DMS114 treated with DMSO at 0.1 percent for 48 hours (cell line): ENCODE measurements at regions not wholly inside any gene's neighbourhood (a gene's known extent, or its start where the extent isn't known, plus 50 kb on each side); places are given as distances from the start of the nearest gene placed in this dataset.

Experiments
- DNase-seq: peaks from one replicate; lab custom pipeline; 2025; ENCODE audit not compliant: unreplicated experiment; lab: John Stamatoyannopoulos, UW

DNA sequence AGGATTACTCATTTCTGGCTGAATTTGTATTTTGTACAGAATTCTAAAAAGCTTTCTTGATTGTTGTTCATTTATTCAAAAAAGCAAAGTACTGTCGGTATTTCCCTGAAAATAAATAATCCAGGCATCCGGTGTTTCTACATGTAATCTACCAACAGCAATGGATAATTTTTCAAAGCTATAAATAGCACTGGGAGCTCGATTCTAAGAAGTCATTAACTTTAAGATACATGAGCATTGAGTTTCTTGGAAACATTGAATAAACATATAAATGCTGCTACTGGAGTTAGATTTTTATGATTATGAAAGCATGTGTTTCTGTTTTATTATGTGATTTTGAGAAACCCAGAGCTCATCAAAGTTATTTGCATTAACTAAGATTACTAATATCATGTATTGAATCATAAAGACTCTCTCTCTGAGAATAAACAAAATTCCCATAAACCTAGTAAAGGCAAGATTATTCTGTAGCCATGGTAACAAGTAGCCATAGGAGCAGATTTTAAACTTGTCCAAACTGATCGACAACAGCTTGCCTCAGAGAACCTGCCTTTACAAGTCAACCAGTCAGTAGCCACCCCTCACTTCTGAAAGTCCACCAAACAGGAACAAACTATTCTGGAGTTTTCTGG is 197.0 kb downstream of the DRD1 start:
- no peak for DNase-seq

DNA sequence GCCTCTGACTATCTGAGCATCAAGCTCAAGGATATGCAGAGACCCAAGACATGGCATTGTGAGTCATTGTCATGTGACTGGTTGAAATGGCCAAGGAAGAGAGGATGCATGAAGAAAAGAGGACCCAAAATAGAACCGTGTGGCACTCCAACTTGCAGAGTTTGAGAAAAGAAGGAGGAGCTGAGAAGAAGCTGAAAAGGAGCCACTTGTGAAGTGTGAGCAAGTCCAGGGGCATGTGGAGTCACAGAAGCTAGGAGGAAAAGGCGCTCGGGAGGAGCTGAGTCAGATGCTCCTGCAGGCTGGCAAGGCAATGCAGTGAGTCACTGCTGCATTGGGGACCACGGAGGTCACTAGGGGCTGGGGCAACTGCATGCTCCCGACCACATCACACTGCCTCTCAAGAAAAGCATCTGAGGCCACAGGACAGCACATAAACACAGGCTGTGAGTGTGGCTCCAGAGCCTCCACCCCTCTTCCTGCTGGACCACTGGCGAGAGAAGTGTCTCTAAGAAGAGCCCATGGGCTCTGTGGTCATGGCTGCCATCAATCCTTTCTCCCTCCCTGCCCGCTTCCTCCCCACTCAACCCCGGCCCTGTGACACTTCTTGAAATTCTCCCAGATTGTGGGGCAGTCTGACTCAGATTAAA is 197.6 kb downstream of the DRD1 start:
- DNase-seq = no peak

- no peak for DNase-seq
Measured at GRCh38 chr5:175243441-175243840, 200.5 kb downstream of the DRD1 start.

- DNase-seq = no peak
Measured at GRCh38 chr5:175242207-175242606, 201.8 kb downstream of the DRD1 start.

DNA sequence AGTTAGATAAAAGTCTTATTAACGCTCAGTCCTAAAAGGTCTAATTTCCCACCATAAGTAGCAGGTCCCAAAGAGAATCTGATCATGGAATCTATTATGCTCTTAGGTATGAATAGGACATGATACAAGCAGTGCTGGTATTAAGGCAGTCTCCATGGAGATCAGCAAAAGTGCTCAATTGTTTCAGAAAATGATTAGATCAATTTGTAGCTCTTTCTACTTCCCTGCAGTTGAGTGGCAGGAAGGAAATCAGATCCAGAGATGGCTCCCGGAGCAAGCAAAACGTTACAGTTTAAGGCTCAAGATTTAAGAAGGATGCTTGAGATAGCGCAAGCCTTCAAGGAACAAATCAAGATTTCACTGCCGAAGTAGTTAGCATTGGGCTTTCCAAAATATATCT is 205.7 kb downstream of the DRD1 start:
- DNase-seq = no peak

GRCh38 chr5:175236176-175236575 is 207.8 kb downstream of the DRD1 start:
- no peak for DNase-seq

DNA sequence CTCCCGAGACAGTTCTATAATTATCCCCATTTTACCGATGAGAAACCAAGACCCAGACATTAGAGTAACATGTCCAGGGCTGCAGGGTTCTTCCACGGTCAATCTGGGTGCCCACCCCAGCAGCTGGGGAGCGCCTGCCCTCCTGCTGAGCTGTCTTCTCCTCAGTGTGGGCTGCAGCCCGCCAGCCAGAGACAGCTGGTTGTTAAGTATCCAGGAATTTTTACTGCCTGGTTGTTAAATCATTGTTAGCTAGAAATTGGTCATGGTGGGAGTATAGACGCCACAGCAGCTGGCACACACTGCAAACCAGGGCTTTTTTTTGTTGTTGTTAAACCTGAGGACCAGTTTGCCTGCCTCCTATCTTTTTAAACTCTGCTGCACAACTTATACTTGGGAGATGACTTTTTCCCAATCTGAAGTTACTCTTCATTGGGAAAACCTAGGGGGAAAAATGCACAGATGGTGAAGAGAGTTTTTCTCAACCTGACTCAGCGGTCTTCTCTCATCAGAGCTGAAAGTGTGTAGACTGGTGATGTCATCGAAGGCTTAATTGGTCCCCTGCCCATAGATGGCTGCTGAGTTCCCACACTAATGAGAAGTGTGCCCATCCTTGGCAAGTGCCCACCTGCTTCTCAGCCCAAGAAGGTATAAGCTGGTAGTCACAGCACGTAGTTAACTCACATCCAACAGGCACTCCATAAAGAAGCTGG is 208.6 kb downstream of the DRD1 start:
- DNase-seq = no peak

GRCh38 chr5:175230299-175230698 is 213.7 kb downstream of the DRD1 start:
- DNase-seq = no peak

GRCh38 chr5:175226506-175226905 is 217.5 kb downstream of the DRD1 start:
- DNase-seq = no peak

DNA sequence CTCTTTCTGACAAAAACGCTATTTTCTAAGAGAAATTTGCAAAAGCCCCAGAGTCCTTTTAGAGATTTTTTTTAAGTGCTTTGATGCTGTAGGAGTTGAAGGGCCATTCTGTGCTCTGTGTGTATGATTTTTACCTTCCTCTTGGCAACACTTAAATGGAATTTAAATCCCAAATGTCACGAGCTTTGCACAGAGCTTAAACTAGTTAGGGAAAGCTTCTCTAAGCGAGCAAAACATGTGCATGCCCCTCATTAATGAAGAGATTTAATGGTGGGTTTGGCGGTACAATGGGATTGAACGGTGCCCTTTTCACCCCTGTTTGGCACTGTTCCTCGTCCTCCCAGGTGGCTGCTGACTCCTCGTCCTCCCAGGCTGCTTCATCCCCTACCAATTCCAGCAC is 220.7 kb downstream of the DRD1 start:
- DNase-seq = no peak

- DNase-seq = no peak
Measured at GRCh38 chr5:175222621-175223020, 221.4 kb downstream of the DRD1 start.

GRCh38 chr5:175220549-175220948 is 223.4 kb downstream of the DRD1 start:
- no peak for DNase-seq

- no peak for DNase-seq
Measured at GRCh38 chr5:175219366-175219765, 224.6 kb downstream of the DRD1 start.

DNA sequence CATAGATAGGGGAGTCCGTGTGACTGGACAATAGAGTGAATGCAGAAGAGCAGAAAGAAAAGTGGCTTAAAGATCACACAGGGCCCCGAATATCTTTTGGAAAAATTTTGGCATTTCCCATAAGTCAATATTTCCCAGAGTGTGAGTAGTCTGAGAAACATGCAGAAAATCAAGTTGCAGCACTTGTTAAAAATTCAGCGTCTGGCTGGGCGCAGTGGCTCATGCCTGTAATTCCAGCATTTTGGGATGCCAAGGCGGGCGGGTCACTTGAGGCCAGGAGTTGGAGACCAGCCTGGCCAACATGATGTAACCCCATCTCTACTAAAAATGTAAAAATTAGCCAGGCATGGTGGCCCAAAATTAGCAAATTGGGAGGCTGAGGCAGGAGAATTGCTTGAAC is 227.0 kb downstream of the DRD1 start:
- no peak for DNase-seq

DNA sequence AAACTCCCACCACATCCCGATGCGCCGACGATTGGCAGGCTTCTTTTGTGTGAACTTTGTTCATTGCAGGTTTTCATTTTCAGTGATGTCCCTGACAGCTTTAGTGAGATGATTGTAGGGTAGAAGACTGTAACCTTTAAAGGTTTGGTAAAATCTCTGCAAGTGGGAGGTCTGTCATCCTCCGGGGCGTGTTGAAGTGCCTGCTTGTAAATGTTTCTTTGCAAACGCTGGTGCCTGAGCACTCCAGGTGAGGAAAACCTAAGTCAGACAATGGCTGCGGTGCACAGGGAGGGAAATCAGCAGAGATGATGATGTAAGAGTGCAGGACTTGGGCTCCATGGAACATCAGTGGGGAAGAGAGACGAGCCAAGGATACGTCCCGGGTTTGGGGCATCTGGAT is 228.1 kb downstream of the DRD1 start:
- DNase-seq = no peak

DNA sequence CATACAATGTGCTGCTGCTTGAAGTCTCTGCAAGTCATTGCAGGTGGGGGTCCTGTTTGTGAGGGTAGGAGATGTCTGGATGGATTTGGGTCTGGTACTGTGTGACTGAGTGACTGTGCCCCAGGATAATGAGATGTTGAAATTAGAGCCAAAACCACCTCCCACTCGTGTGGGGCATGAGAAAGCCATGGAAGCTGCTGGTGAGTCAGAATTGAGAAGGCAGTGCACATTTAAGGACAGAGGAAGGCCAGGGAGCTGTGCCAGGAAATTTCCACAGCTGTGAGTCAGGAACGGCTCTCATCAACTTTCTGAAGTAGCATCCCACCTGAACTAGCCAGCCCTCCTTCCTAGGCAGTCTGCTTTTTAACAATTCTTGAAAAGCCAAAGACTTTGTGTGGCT is 229.8 kb downstream of the DRD1 start:
- DNase-seq = no peak

DNA sequence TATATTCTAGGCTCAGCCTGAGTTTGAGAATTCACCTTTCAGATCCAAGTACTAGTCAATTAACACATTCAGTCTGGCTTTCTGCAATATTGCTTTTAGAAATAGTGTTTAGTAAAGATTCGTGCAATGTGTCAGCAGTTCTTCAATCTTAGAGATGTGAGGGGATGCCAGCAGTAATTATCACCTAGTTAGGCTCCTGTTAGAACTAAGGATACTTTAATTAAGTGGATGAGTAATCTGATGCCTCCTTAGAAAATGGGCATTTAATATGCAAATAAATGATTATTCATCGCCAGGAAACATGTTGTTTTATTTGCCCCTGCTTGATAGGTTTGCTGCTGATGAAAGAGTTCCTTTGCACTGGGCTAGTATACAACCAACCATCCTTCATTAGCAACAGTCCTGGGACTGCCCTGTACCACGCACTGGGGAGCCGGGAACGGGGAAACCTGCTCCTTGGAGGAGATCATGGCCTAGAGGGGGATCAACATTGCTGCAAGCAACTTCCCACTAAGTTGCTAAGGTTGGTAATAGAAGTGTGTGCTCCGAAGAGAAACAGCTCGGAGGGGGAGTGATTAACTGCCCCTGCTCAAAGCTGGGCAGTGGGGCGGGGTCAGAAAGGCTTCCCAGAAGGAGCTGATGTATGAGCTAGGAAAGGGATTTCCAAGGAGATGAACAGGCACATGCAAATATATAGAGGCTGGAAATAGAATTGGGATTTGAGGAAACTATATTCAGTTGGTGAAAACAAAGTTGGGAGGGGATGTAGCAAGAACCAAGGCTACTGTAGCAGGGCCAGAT is 231.8 kb downstream of the DRD1 start:
- DNase-seq = no peak

DNA sequence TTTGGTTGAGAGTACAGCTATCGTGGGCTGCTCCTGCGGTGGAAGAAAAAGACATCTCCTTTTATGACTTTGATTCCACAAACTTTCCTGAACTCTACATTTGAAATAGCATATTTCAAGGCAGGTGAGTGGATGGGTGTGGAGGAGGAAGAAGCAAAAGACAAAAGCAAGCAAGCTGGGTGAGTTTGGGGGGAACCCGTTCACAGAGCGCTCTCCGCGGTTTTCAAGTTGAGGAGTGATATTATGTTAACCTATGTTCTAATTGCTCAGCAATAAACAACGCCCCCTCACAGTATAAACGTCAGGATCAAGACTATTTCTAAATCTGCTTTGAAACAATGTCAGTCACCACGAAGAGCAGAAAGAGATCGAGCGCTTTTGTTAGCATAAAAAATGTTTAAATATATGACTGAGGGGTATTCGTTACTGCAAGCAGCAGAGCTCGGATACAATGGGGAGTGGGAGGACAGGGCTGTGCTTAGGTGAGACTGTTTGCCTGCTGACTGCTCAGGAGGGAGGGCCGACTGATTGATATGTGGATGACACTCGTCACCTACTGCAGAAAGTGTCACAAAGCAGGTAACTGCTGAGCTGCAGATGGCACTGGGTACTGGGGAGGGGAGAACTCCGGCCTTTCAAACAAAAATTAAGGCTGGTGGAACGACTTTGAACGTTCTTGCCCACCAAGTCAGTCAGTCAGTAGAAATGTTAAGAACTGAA is 236.5 kb downstream of the DRD1 start:
- no peak for DNase-seq

GRCh38 chr5:175206669-175207068 is 237.3 kb downstream of the DRD1 start:
- DNase-seq = no peak

DNA sequence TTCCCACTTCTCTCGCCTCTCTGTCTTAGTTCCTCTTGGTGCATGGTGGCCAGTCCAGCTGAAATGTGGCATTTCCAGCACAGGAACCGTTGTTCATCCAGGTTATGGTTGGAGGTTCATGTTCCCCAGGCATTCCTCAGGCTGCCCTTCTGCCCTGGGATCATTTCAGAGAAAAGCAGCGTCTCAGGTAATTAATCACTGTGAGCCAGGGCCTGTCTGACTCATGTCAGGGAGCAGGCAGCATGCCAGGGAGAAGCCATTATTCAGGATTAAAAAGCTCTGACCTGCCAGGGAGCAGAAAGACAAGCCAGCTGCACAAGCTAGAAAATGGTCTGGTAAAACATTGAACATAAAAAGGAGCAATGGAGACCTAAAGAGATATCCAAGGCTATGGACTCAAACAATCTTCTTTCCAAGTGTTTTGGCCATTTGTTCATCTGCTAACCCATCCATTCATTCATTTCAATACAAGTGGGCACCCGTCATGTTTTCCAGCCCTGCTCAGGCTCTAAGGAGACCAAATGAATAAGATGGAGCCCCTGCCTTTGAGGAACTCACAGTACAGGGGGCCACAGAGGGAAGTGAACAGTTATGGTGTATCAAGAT is 241.4 kb downstream of the DRD1 start:
- no peak for DNase-seq

DNA sequence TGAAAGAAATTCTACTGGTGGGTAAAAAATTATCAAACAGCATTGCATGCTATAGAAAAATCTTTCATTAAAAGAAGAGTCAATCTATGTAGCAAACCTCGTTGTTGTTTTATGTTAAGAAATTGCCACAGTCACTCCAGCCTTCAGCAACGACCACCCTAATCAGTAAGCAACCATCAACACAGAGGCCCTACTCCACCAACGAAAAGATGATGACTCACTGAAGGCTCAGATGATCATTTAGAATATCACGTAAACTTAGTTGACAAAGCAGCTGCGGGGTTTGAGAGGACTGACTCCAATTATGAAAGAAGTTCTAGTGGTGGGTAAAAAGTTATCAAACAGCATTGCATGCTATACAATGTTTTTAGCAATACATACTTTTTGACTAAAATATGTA is 242.6 kb downstream of the DRD1 start:
- DNase-seq = no peak
